SK-N-SH (cell line): ENCODE measurements at regions not wholly inside any gene's neighbourhood (a gene's known extent, or its start where the extent isn't known, plus 50 kb on each side); places are given as distances from the start of the nearest gene placed in this dataset.

Experiments used
- CTCF ChIA-PET: fragments of 300-600, 350-600 bp; formaldehyde crosslinking; extraction: SDS; loops from one replicate; lab custom pipeline; 2021; lab: Yijun Ruan, JAX
- POLR2A ChIA-PET: fragments of 350-600 bp; sonication (Branson Sonifier 250); formaldehyde crosslinking; extraction: SDS; loops from one replicate; lab custom pipeline; 2020; ENCODE audit warnings: antibody characterized with exemption, inconsistent platforms; lab: Yijun Ruan, JAX
- DNase-seq: peaks from one replicate; pipeline ENCODE4 v3.0.0; 2012
- H2AFZ ChIP-seq: fragments of 200-600 bp; sonication (generic); 2 replicates; pipeline ENCODE4 v1.8.1; 2016; ENCODE audit warnings: antibody characterized with exemption, mild to moderate bottlenecking, low read depth
- H3F3A ChIP-seq: fragments of 200-600 bp; sonication (generic); replicated peaks from 2 replicates; pipeline ENCODE3; 2016; ENCODE audit warnings: antibody characterized with exemption, mild to moderate bottlenecking; ENCODE audit not compliant: insufficient read depth
- H3K27ac ChIP-seq, 2 experiments: fragments of 200-500 bp in 1 of 2; fragments of 200-600 bp in 1 of 2; sonication (Bioruptor generic) in 1 of 2; sonication (generic), shearing (Covaris generic) in 1 of 2; 2 replicates each; pipeline versions ENCODE4 v1.5.1 to v1.6.1; 2014 to 2016; ENCODE audit warnings: low read depth in 2 of 2, inconsistent platforms in 1 of 2, low read length in 1 of 2, mild to moderate bottlenecking in 1 of 2, mixed read lengths in 1 of 2
- H3K27me3 ChIP-seq: fragments of 200-600 bp; sonication (generic), shearing (Covaris generic); 2 replicates; pipeline ENCODE4 v1.6.1; 2016; ENCODE audit warnings: mixed run types; ENCODE audit not compliant: insufficient read depth
- H3K36me3 ChIP-seq, 2 experiments: fragments of 200-500 bp in 1 of 2; fragments of 200-600 bp in 1 of 2; sonication (Bioruptor generic) in 1 of 2; sonication (generic) in 1 of 2; replicated peaks in 1 of 2; 2 replicates each; pipeline versions ENCODE3 to v1.5.1; 2014 to 2016; ENCODE audit warnings: low read length in 1 of 2, mild to moderate bottlenecking in 1 of 2; ENCODE audit not compliant: insufficient read depth in 2 of 2, control insufficient read depth in 1 of 2
- H3K4me1 ChIP-seq, 2 experiments: fragments of 200-500 bp in 1 of 2; fragments of 200-600 bp in 1 of 2; sonication (Bioruptor generic) in 1 of 2; sonication (generic), shearing (Covaris generic) in 1 of 2; 2 replicates each; pipeline versions ENCODE4 v1.5.1 to v1.6.1; 2014 to 2016; ENCODE audit warnings: low read depth in 1 of 2, low read length in 1 of 2, mixed run types in 1 of 2; ENCODE audit not compliant: insufficient read depth in 2 of 2, control insufficient read depth in 1 of 2
- H3K4me2 ChIP-seq: fragments of 200-600 bp; sonication (generic), shearing (Covaris generic); 2 replicates; pipeline ENCODE4 v1.6.1; 2017; ENCODE audit warnings: mixed run types
- H3K4me3 ChIP-seq, 2 experiments: fragments of 200-500 bp in 1 of 2; fragments of 200-600 bp in 1 of 2; sonication (Bioruptor generic) in 1 of 2; sonication (generic), shearing (Covaris generic) in 1 of 2; 2 replicates each; pipeline versions ENCODE4 v1.5.1 to v1.8.1; 2014 to 2016; ENCODE audit warnings: low read depth in 2 of 2, inconsistent platforms in 1 of 2, low read length in 1 of 2, mild to moderate bottlenecking in 1 of 2, mixed read lengths in 1 of 2, moderate library complexity in 1 of 2
- H3K79me2 ChIP-seq: fragments of 200-600 bp; sonication (generic); 2 replicates; pipeline ENCODE4 v1.8.1; 2017; ENCODE audit warnings: mild to moderate bottlenecking; ENCODE audit not compliant: insufficient read depth
- H3K9ac ChIP-seq: fragments of 200-600 bp; sonication (generic); 2 replicates; pipeline ENCODE4 v1.6.1; 2017; ENCODE audit warnings: mixed run types
- H3K9me2 ChIP-seq: fragments of 200-600 bp; sonication (generic); 2 replicates; pipeline ENCODE4 v1.6.1; 2017; ENCODE audit warnings: mixed run types
- H3K9me3 ChIP-seq: fragments of 200-600 bp; sonication (generic); 2 replicates; pipeline ENCODE4 v1.6.1; 2017; ENCODE audit warnings: mixed run types, mild to moderate bottlenecking, moderate library complexity
- H4K20me1 ChIP-seq: fragments of 200-600 bp; sonication (generic); 2 replicates; pipeline ENCODE4 v1.6.1; 2017; ENCODE audit warnings: mild to moderate bottlenecking, mixed run types; ENCODE audit not compliant: insufficient read depth
- CHD2 ChIP-seq: fragments of 150-350 bp; IDR thresholded peaks from 2 replicates; pipeline ENCODE4 v1.6.1; 2018; ENCODE audit warnings: low read length; ENCODE audit not compliant: partially characterized antibody
- EP300 ChIP-seq, 2 experiments: IDR thresholded peaks; 2 replicates each; pipeline versions ENCODE4 v1.4.0 to v1.6.1; 2012; ENCODE audit warnings: borderline replicate concordance in 1 of 2, low read depth in 1 of 2, low read length in 1 of 2
- EZH2phosphoT487 ChIP-seq: fragments of 200-600 bp; sonication (generic); IDR thresholded peaks from 2 replicates; pipeline ENCODE4 v1.6.1; 2017; ENCODE audit warnings: low read depth, mixed run types, mild to moderate bottlenecking, antibody characterized with exemption, moderate library complexity, borderline replicate concordance
- MXI1 ChIP-seq: IDR thresholded peaks from 2 replicates; pipeline ENCODE4 v1.6.1; 2012; ENCODE audit warnings: mild to moderate bottlenecking, low read depth, low read length, improper control_type of control experiment
- NFIC ChIP-seq: IDR thresholded peaks from 2 replicates; pipeline ENCODE4 v1.4.0; 2012; ENCODE audit warnings: borderline replicate concordance
- PBX3 ChIP-seq: IDR thresholded peaks from 2 replicates; pipeline ENCODE4; 2012
- POLR2AphosphoS5 ChIP-seq: IDR thresholded peaks from 2 replicates; pipeline ENCODE4 v1.6.1; 2012; ENCODE audit warnings: low read depth, low read length
- RAD21 ChIP-seq: IDR thresholded peaks from 2 replicates; pipeline ENCODE4 v1.6.1; 2012; ENCODE audit warnings: mild to moderate bottlenecking, low read length
- RFX5 ChIP-seq: IDR thresholded peaks from 2 replicates; pipeline ENCODE4 v1.6.1; 2012; ENCODE audit warnings: mild to moderate bottlenecking, improper control_type of control experiment, low read length
- SIN3A ChIP-seq: IDR thresholded peaks from 2 replicates; pipeline ENCODE4 v1.6.1; 2012; ENCODE audit warnings: low read depth, mild to moderate bottlenecking, low read length, moderate library complexity, borderline replicate concordance
- TAF1 ChIP-seq: IDR thresholded peaks from 2 replicates; pipeline ENCODE4 v1.6.1; 2012; ENCODE audit warnings: low read depth, mild to moderate bottlenecking, low read length, moderate library complexity, borderline replicate concordance
- TCF12 ChIP-seq: IDR thresholded peaks from 2 replicates; pipeline ENCODE4 v1.4.0; 2012
- USF2 ChIP-seq: fragments of 150-350 bp; IDR thresholded peaks from 2 replicates; pipeline ENCODE4 v1.6.1; 2017; ENCODE audit warnings: antibody characterized with exemption, low read length, low read depth, borderline replicate concordance
- YY1 ChIP-seq: IDR thresholded peaks from 2 replicates; pipeline ENCODE4 v1.4.0; 2012; ENCODE audit warnings: low read depth, mild to moderate bottlenecking
- whole genome bisulfite sequencing: methylation state at CpG from one replicate; pipeline ENCODE4 v1.1.6; 2017; ENCODE audit warnings: low lambda C conversion rate; 5-methylcytosine and 5-hydroxymethylcytosine counted together
- TF ChIP-seq, protein P1 (sequence below): IDR thresholded peaks from 2 replicates; pipeline ENCODE4 v1.4.0; 2012; ENCODE audit warnings: low read depth, borderline replicate concordance
- TF ChIP-seq, protein P2 (sequence below): IDR thresholded peaks from 2 replicates; pipeline ENCODE4 v1.6.1; 2012; ENCODE audit warnings: mild to moderate bottlenecking, low read depth, low read length, moderate library complexity
- TF ChIP-seq, protein P3 (sequence below): IDR thresholded peaks from 2 replicates; pipeline ENCODE4 v1.4.0; 2012; ENCODE audit warnings: low read depth, borderline replicate concordance

- Histone ChIP-seq H3K79me2 (no peaks in the 10 kb centered on the region), H3K4me1 (no peaks in the 10 kb centered on the region), H3K4me3 (no peak overlapping the region), H3K9ac (no peak overlapping the region), H3K27ac (no peak overlapping the region), H3K4me2 (no peak overlapping the region), H3K36me3 (no peaks in the 10 kb centered on the region), H4K20me1 (no peaks in the 10 kb centered on the region), H3K9me3 (no peaks in the 10 kb centered on the region), H3F3A (peaks cover 2% of the 10 kb centered on the region), H2AFZ (no peak overlapping the region), H3K9me2 (no peaks in the 10 kb centered on the region), H3K27me3 (no peaks in the 10 kb centered on the region)
- no peak for TF ChIP-seq EP300 (IDR thresholded peaks at IDR 0.05; ENCODE audit: borderline replicate concordance in 1 of 2, low read depth in 1 of 2, low read length in 1 of 2)
- no peak for TF ChIP-seq RAD21
- no peak for TF ChIP-seq SIN3A
- TF ChIP-seq, protein P1, sequence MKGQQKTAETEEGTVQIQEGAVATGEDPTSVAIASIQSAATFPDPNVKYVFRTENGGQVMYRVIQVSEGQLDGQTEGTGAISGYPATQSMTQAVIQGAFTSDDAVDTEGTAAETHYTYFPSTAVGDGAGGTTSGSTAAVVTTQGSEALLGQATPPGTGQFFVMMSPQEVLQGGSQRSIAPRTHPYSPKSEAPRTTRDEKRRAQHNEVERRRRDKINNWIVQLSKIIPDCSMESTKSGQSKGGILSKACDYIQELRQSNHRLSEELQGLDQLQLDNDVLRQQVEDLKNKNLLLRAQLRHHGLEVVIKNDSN, result no peak
- TF ChIP-seq CHD2, result no peak
- no peak for TF ChIP-seq POLR2AphosphoS5
- TF ChIP-seq TAF1, result no peak
- TF ChIP-seq YY1, result no peak
- TF ChIP-seq, protein P2, sequence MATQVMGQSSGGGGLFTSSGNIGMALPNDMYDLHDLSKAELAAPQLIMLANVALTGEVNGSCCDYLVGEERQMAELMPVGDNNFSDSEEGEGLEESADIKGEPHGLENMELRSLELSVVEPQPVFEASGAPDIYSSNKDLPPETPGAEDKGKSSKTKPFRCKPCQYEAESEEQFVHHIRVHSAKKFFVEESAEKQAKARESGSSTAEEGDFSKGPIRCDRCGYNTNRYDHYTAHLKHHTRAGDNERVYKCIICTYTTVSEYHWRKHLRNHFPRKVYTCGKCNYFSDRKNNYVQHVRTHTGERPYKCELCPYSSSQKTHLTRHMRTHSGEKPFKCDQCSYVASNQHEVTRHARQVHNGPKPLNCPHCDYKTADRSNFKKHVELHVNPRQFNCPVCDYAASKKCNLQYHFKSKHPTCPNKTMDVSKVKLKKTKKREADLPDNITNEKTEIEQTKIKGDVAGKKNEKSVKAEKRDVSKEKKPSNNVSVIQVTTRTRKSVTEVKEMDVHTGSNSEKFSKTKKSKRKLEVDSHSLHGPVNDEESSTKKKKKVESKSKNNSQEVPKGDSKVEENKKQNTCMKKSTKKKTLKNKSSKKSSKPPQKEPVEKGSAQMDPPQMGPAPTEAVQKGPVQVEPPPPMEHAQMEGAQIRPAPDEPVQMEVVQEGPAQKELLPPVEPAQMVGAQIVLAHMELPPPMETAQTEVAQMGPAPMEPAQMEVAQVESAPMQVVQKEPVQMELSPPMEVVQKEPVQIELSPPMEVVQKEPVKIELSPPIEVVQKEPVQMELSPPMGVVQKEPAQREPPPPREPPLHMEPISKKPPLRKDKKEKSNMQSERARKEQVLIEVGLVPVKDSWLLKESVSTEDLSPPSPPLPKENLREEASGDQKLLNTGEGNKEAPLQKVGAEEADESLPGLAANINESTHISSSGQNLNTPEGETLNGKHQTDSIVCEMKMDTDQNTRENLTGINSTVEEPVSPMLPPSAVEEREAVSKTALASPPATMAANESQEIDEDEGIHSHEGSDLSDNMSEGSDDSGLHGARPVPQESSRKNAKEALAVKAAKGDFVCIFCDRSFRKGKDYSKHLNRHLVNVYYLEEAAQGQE, result no peak
- TF ChIP-seq EZH2phosphoT487, result no peak
- ChIA-PET CTCF (interaction anchor here (0.6 kb wide), 1 partner anchor 29 kb away, joined by 3 read pairs; no protein-coding TSS in a partner anchor), POLR2A (no interaction called here)
- WGBS, result 26% methylated on average over 3 of the region's 3 CpGs
- no peak for DNase-seq
Observed at GRCh38 chr4:165788686-165789463, 84.2 kb upstream of the TLL1 start.

DNA sequence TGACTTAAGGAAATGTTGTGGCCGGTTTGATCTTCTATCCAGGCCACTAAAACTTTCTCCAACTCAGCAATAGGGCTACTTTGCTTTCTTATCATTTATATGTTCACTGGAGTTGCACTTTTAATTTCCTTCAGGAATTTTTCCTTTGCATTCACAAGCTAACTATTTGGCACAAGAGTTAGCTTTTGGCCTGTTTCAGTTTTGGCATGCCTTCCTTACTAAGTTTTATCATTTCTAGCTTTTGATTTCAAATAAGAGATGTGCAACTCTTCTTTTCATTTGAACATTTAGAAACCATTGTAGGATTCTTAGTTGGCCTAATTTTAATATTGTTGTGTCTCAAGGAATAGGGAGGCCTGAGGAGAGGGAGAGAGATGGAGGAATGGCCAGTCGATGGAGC lies 79.8 kb upstream of the TLL1 start:
- no peaks in the 10 kb centered on the region for H3K36me3 ChIP-seq
- POLR2A ChIA-PET, result no interaction called here
- TF ChIP-seq NFIC, result no peak
- no peak for TF ChIP-seq PBX3
- no peak for TF ChIP-seq EP300 (IDR thresholded peaks at IDR 0.05; ENCODE audit: borderline replicate concordance in 1 of 2, low read depth in 1 of 2, low read length in 1 of 2)
- no peak for TF ChIP-seq USF2
- TF ChIP-seq TCF12, result no peak
- TF ChIP-seq MXI1, result no peak
- TF ChIP-seq, protein P3, sequence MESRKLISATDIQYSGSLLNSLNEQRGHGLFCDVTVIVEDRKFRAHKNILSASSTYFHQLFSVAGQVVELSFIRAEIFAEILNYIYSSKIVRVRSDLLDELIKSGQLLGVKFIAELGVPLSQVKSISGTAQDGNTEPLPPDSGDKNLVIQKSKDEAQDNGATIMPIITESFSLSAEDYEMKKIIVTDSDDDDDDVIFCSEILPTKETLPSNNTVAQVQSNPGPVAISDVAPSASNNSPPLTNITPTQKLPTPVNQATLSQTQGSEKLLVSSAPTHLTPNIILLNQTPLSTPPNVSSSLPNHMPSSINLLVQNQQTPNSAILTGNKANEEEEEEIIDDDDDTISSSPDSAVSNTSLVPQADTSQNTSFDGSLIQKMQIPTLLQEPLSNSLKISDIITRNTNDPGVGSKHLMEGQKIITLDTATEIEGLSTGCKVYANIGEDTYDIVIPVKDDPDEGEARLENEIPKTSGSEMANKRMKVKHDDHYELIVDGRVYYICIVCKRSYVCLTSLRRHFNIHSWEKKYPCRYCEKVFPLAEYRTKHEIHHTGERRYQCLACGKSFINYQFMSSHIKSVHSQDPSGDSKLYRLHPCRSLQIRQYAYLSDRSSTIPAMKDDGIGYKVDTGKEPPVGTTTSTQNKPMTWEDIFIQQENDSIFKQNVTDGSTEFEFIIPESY, result no peak
- TF ChIP-seq RFX5, result no peak

More for the DNA sequence above, 79.8 kb upstream of the TLL1 start:
- no peaks in the 10 kb centered on the region for H3K79me2 ChIP-seq
- no peaks in the 10 kb centered on the region for H3K9me3 ChIP-seq
- H2AFZ ChIP-seq, result no peak overlapping the region
- no peaks in the 10 kb centered on the region for H4K20me1 ChIP-seq
- WGBS, result 8% methylated on average over 2 of the region's 2 CpGs
- no peak overlapping the region for H3K4me2 ChIP-seq
- no peak overlapping the region for H3K27ac ChIP-seq
- H3K4me3 ChIP-seq, result no peak overlapping the region
- no peak overlapping the region for H3K9ac ChIP-seq
- no peaks in the 10 kb centered on the region for H3K9me2 ChIP-seq
- peaks cover 2% of the 10 kb centered on the region for H3F3A ChIP-seq
- H3K27me3 ChIP-seq, result no peaks in the 10 kb centered on the region
- DNase-seq, result no peak
- H3K4me1 ChIP-seq, result no peaks in the 10 kb centered on the region
- CTCF ChIA-PET, result interaction anchor here (0.6 kb wide), 1 partner anchor 304 kb away, joined by 3 read pairs; no protein-coding TSS in a partner anchor
